SK-N-SH (cell line): ENCODE measurements at regions not wholly inside any gene's neighbourhood (a gene's known extent, or its start where the extent isn't known, plus 50 kb on each side); places are given as distances from the start of the nearest gene placed in this dataset.

Experiments
- CTCF ChIA-PET: fragments of 300-600, 350-600 bp; formaldehyde crosslinking; extraction: SDS; loops from one replicate; lab custom pipeline; 2021; lab: Yijun Ruan, JAX
- POLR2A ChIA-PET: fragments of 350-600 bp; sonication (Branson Sonifier 250); formaldehyde crosslinking; extraction: SDS; loops from one replicate; lab custom pipeline; 2020; ENCODE audit warnings: antibody characterized with exemption, inconsistent platforms; lab: Yijun Ruan, JAX
- DNase-seq: peaks from one replicate; pipeline ENCODE4 v3.0.0; 2012
- H2AFZ ChIP-seq: fragments of 200-600 bp; sonication (generic); 2 replicates; pipeline ENCODE4 v1.8.1; 2016; ENCODE audit warnings: antibody characterized with exemption, mild to moderate bottlenecking, low read depth
- H3F3A ChIP-seq: fragments of 200-600 bp; sonication (generic); replicated peaks from 2 replicates; pipeline ENCODE3; 2016; ENCODE audit warnings: antibody characterized with exemption, mild to moderate bottlenecking; ENCODE audit not compliant: insufficient read depth
- H3K27ac ChIP-seq, 2 experiments: fragments of 200-500 bp in 1 of 2; fragments of 200-600 bp in 1 of 2; sonication (Bioruptor generic) in 1 of 2; sonication (generic), shearing (Covaris generic) in 1 of 2; 2 replicates each; pipeline versions ENCODE4 v1.5.1 to v1.6.1; 2014 to 2016; ENCODE audit warnings: low read depth in 2 of 2, inconsistent platforms in 1 of 2, low read length in 1 of 2, mild to moderate bottlenecking in 1 of 2, mixed read lengths in 1 of 2
- H3K27me3 ChIP-seq: fragments of 200-600 bp; sonication (generic), shearing (Covaris generic); 2 replicates; pipeline ENCODE4 v1.6.1; 2016; ENCODE audit warnings: mixed run types; ENCODE audit not compliant: insufficient read depth
- H3K36me3 ChIP-seq, 2 experiments: fragments of 200-500 bp in 1 of 2; fragments of 200-600 bp in 1 of 2; sonication (Bioruptor generic) in 1 of 2; sonication (generic) in 1 of 2; replicated peaks in 1 of 2; 2 replicates each; pipeline versions ENCODE3 to v1.5.1; 2014 to 2016; ENCODE audit warnings: low read length in 1 of 2, mild to moderate bottlenecking in 1 of 2; ENCODE audit not compliant: insufficient read depth in 2 of 2, control insufficient read depth in 1 of 2
- H3K4me1 ChIP-seq, 2 experiments: fragments of 200-500 bp in 1 of 2; fragments of 200-600 bp in 1 of 2; sonication (Bioruptor generic) in 1 of 2; sonication (generic), shearing (Covaris generic) in 1 of 2; 2 replicates each; pipeline versions ENCODE4 v1.5.1 to v1.6.1; 2014 to 2016; ENCODE audit warnings: low read depth in 1 of 2, low read length in 1 of 2, mixed run types in 1 of 2; ENCODE audit not compliant: insufficient read depth in 2 of 2, control insufficient read depth in 1 of 2
- H3K4me2 ChIP-seq: fragments of 200-600 bp; sonication (generic), shearing (Covaris generic); 2 replicates; pipeline ENCODE4 v1.6.1; 2017; ENCODE audit warnings: mixed run types
- H3K4me3 ChIP-seq, 2 experiments: fragments of 200-500 bp in 1 of 2; fragments of 200-600 bp in 1 of 2; sonication (Bioruptor generic) in 1 of 2; sonication (generic), shearing (Covaris generic) in 1 of 2; 2 replicates each; pipeline versions ENCODE4 v1.5.1 to v1.8.1; 2014 to 2016; ENCODE audit warnings: low read depth in 2 of 2, inconsistent platforms in 1 of 2, low read length in 1 of 2, mild to moderate bottlenecking in 1 of 2, mixed read lengths in 1 of 2, moderate library complexity in 1 of 2
- H3K79me2 ChIP-seq: fragments of 200-600 bp; sonication (generic); 2 replicates; pipeline ENCODE4 v1.8.1; 2017; ENCODE audit warnings: mild to moderate bottlenecking; ENCODE audit not compliant: insufficient read depth
- H3K9ac ChIP-seq: fragments of 200-600 bp; sonication (generic); 2 replicates; pipeline ENCODE4 v1.6.1; 2017; ENCODE audit warnings: mixed run types
- H3K9me2 ChIP-seq: fragments of 200-600 bp; sonication (generic); 2 replicates; pipeline ENCODE4 v1.6.1; 2017; ENCODE audit warnings: mixed run types
- H3K9me3 ChIP-seq: fragments of 200-600 bp; sonication (generic); 2 replicates; pipeline ENCODE4 v1.6.1; 2017; ENCODE audit warnings: mixed run types, mild to moderate bottlenecking, moderate library complexity
- H4K20me1 ChIP-seq: fragments of 200-600 bp; sonication (generic); 2 replicates; pipeline ENCODE4 v1.6.1; 2017; ENCODE audit warnings: mild to moderate bottlenecking, mixed run types; ENCODE audit not compliant: insufficient read depth
- CHD2 ChIP-seq: fragments of 150-350 bp; IDR thresholded peaks from 2 replicates; pipeline ENCODE4 v1.6.1; 2018; ENCODE audit warnings: low read length; ENCODE audit not compliant: partially characterized antibody
- EZH2phosphoT487 ChIP-seq: fragments of 200-600 bp; sonication (generic); IDR thresholded peaks from 2 replicates; pipeline ENCODE4 v1.6.1; 2017; ENCODE audit warnings: low read depth, mixed run types, mild to moderate bottlenecking, antibody characterized with exemption, moderate library complexity, borderline replicate concordance
- NFIC ChIP-seq: IDR thresholded peaks from 2 replicates; pipeline ENCODE4 v1.4.0; 2012; ENCODE audit warnings: borderline replicate concordance
- RCOR1 ChIP-seq: fragments of 150-350 bp; IDR thresholded peaks from 2 replicates; pipeline ENCODE4 v1.6.1; 2017; ENCODE audit warnings: antibody characterized with exemption, low read length
- REST ChIP-seq: IDR thresholded peaks from 2 replicates; pipeline ENCODE4 v1.6.1; 2012; ENCODE audit warnings: mild to moderate bottlenecking, low read depth, low read length, moderate library complexity
- RXRA ChIP-seq: IDR thresholded peaks from 2 replicates; pipeline ENCODE4 v1.4.0; 2012; ENCODE audit warnings: low read depth, mild to moderate bottlenecking, borderline replicate concordance
- YY1 ChIP-seq: IDR thresholded peaks from 2 replicates; pipeline ENCODE4 v1.4.0; 2012; ENCODE audit warnings: low read depth, mild to moderate bottlenecking
- WGBS: methylation state at CpG from one replicate; pipeline ENCODE4 v1.1.6; 2017; ENCODE audit warnings: low lambda C conversion rate; 5-methylcytosine and 5-hydroxymethylcytosine counted together
- TF ChIP-seq, protein P1 (sequence below): IDR thresholded peaks from 2 replicates; pipeline ENCODE4; 2012

DNA sequence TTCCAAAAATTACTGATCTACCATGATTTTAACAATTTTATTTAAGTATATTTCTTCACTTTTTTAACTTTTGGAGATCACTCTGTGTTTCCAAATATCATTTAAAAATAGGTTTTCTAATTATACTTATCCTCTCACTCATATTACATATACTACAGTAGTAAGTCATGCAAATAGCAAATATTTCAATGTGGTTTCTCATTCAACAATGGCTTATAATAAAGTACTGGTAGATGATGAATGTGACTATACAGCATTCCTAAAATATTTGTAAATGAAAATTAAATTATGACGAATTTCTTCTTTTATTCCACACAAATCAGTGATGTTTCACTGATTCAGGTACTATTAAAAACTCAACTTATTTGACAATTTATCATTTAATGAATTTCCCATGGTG, 176.3 kb upstream of the MEF2C start:
- no peaks in the 10 kb centered on the region for H3K36me3 ChIP-seq
- no peaks in the 10 kb centered on the region for H3K9me3 ChIP-seq
- DNase-seq: no peak
- WGBS: 0% methylated on average over 1 of the region's 1 CpG
- H3K9ac ChIP-seq: no peak overlapping the region
- H3K27me3 ChIP-seq: no peaks in the 10 kb centered on the region
- no peak overlapping the region for H3K4me3 ChIP-seq
- H3K79me2 ChIP-seq: no peaks in the 10 kb centered on the region
- no peaks in the 10 kb centered on the region for H3K4me1 ChIP-seq
- H3K9me2 ChIP-seq: no peaks in the 10 kb centered on the region
- TF ChIP-seq EZH2phosphoT487: no peak
- no peak for TF ChIP-seq RXRA
- TF ChIP-seq REST: no peak
- TF ChIP-seq, all 33 proteins: peak for 0
- no peaks in the 10 kb centered on the region for H4K20me1 ChIP-seq
- CTCF ChIA-PET: no interaction called here
- no peak overlapping the region for H3K27ac ChIP-seq
- peaks cover 2% of the 10 kb centered on the region for H3F3A ChIP-seq
- no peak overlapping the region for H2AFZ ChIP-seq
- POLR2A ChIA-PET: no interaction called here
- H3K4me2 ChIP-seq: no peak overlapping the region

DNA sequence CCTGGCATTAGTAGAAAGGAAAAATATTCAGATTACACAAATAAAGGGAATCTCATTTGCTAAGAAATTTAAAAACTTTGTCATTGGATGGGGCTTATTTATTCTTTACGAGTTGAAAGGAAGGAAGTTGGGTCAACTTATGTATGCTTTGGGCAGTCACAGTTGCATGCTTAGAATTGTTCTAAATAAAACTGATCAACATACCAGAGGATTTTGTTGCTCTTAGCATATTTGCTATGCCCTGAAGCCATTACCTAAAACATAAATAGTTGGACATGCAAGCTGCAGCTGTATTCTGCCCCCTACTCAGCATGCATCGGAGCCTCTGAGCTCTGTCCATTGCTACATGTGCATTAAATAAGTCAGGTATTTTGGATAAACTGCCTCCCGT, 172.7 kb upstream of the MEF2C start:
- WGBS: 45% methylated on average over 3 of the region's 3 CpGs

More for the DNA sequence above, 172.7 kb upstream of the MEF2C start:
- CTCF ChIA-PET: interaction anchor here (1.4 kb wide), 1 partner anchor 13 kb away, joined by 3 read pairs; no protein-coding TSS in a partner anchor
- Histone ChIP-seq H2AFZ (no peak overlapping the region), H3K27me3 (no peaks in the 10 kb centered on the region), H3F3A (no peaks in the 10 kb centered on the region), H3K9me2 (no peaks in the 10 kb centered on the region), H3K4me3 (no peak overlapping the region), H3K36me3 (no peaks in the 10 kb centered on the region), H4K20me1 (no peaks in the 10 kb centered on the region), H3K79me2 (no peaks in the 10 kb centered on the region), H3K9ac (no peak overlapping the region), H3K4me2 (no peak overlapping the region), H3K27ac (no peak overlapping the region), H3K9me3 (no peaks in the 10 kb centered on the region), H3K4me1 (no peaks in the 10 kb centered on the region)
- POLR2A ChIA-PET: no interaction called here
- no peak for DNase-seq
- TF ChIP-seq RCOR1: no peak
- TF ChIP-seq, protein P1, sequence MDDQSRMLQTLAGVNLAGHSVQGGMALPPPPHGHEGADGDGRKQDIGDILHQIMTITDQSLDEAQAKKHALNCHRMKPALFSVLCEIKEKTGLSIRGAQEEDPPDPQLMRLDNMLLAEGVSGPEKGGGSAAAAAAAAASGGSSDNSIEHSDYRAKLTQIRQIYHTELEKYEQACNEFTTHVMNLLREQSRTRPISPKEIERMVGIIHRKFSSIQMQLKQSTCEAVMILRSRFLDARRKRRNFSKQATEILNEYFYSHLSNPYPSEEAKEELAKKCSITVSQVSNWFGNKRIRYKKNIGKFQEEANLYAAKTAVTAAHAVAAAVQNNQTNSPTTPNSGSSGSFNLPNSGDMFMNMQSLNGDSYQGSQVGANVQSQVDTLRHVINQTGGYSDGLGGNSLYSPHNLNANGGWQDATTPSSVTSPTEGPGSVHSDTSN: no peak
- no peak for TF ChIP-seq YY1
- TF ChIP-seq CHD2: no peak
- no peak for TF ChIP-seq NFIC
